Prostate gland (tissue), 2 donors: ENCODE measurements at regions not wholly inside any gene's neighbourhood (a gene's known extent, or its start where the extent isn't known, plus 50 kb on each side); places are given as distances from the start of the nearest gene placed in this dataset.

Experiments
- POLR2A ChIP-seq: fragments of 450-650 bp; IDR thresholded peaks from one replicate; pipeline ENCODE4 v1.6.1; 2016; ENCODE audit warnings: antibody characterized with exemption, mild to moderate bottlenecking
- TF ChIP-seq, protein P1 (sequence below), 4 experiments: fragments of 200-600 bp in 2 of 4; fragments of 450-650 bp in 2 of 4; sonication (generic) in 2 of 4; IDR thresholded peaks; 1 replicate in 3 of 4; 2 replicates in 1 of 4; pipeline ENCODE4 v1.5.1; 2016 to 2019; ENCODE audit warnings: antibody characterized with exemption in 4 of 4, mild to moderate bottlenecking in 2 of 4, moderate library complexity in 2 of 4

DNA sequence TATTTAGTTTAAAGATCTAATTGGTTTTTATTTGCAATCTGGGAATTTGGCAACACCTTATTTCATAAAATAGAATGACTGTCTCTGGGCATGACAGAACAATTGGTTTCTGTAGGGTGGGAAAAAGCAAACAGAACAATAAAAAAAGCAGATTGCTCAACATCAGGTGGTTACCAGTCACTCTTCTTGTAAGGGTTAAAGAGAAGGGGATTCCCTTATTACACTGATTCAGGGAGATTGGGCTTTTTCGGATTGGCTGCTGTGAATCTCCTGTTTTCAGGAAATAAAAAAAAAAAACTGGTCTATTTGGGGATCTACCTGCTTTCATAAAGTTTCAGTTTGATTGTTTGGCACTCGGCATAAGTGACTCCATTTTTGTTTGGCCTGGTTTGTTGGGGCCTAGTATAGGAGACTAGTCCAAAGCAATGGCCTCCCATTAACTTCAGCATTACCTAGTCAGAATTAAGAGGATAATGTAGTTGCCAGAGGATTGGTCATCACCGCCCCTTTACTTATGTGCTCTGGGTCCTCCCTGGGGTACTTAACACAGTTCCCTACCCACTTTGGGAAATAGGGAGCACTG, 380.5 kb downstream of the IDS start:
- TF ChIP-seq, protein P1, sequence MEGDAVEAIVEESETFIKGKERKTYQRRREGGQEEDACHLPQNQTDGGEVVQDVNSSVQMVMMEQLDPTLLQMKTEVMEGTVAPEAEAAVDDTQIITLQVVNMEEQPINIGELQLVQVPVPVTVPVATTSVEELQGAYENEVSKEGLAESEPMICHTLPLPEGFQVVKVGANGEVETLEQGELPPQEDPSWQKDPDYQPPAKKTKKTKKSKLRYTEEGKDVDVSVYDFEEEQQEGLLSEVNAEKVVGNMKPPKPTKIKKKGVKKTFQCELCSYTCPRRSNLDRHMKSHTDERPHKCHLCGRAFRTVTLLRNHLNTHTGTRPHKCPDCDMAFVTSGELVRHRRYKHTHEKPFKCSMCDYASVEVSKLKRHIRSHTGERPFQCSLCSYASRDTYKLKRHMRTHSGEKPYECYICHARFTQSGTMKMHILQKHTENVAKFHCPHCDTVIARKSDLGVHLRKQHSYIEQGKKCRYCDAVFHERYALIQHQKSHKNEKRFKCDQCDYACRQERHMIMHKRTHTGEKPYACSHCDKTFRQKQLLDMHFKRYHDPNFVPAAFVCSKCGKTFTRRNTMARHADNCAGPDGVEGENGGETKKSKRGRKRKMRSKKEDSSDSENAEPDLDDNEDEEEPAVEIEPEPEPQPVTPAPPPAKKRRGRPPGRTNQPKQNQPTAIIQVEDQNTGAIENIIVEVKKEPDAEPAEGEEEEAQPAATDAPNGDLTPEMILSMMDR (IDR thresholded peaks at IDR 0.05), result no peak
- TF ChIP-seq POLR2A, result no peak
